ENCODE measurements at regions not wholly inside any gene's neighbourhood (a gene's known extent, or its start where the extent isn't known, plus 50 kb on each side); places are given as distances from the start of the nearest gene placed in this dataset.

GRCh38 chr6:125474061-125474460 lies 172.3 kb upstream of the HDDC2 start:
- TF ChIP-seq ZFX (IDR thresholded peaks at IDR 0.05; ENCODE audit: borderline replicate concordance) (no peak), CTCF (IDR thresholded peaks at IDR 0.05) (no peak)
- no peak overlapping the region for H3K27ac ChIP-seq

- H3K27ac ChIP-seq = no peak overlapping the region
Observed at GRCh38 chr6:125477156-125477555, 175.4 kb upstream of the HDDC2 start.

GRCh38 chr6:125477844-125478243 lies 176.1 kb upstream of the HDDC2 start:
- TF ChIP-seq ZFX (IDR thresholded peaks at IDR 0.05; ENCODE audit: borderline replicate concordance) (no peak), CTCF (IDR thresholded peaks at IDR 0.05) (no peak)
- no peak overlapping the region for H3K27ac ChIP-seq

More at GRCh38 chr6:125477156-125477555, 175.4 kb upstream of the HDDC2 start:
- TF ChIP-seq ZFX (IDR thresholded peaks at IDR 0.05; ENCODE audit: borderline replicate concordance) (no peak), CTCF (IDR thresholded peaks at IDR 0.05) (no peak)

GRCh38 chr6:125480146-125480545 lies 178.4 kb upstream of the HDDC2 start:
- TF ChIP-seq CTCF (IDR thresholded peaks at IDR 0.05) (no peak), ZFX (IDR thresholded peaks at IDR 0.05; ENCODE audit: borderline replicate concordance) (no peak)

GRCh38 chr6:125480571-125480970 lies 178.8 kb upstream of the HDDC2 start:
- no peak overlapping the region for H3K27ac ChIP-seq
- no peak for TF ChIP-seq CTCF (IDR thresholded peaks at IDR 0.05)
- TF ChIP-seq ZFX (IDR thresholded peaks at IDR 0.05; ENCODE audit: borderline replicate concordance) = no peak

More at GRCh38 chr6:125480146-125480545, 178.4 kb upstream of the HDDC2 start:
- H3K27ac ChIP-seq = no peak overlapping the region

GRCh38 chr6:125481056-125481455 lies 179.3 kb upstream of the HDDC2 start:
- no peak overlapping the region for H3K27ac ChIP-seq

GRCh38 chr6:125485757-125486156 lies 184.0 kb upstream of the HDDC2 start:
- H3K27ac ChIP-seq = no peak overlapping the region
- no peak for TF ChIP-seq ZFX (IDR thresholded peaks at IDR 0.05; ENCODE audit: borderline replicate concordance)
- TF ChIP-seq CTCF (IDR thresholded peaks at IDR 0.05) = no peak

More at GRCh38 chr6:125481056-125481455, 179.3 kb upstream of the HDDC2 start:
- TF ChIP-seq ZFX (IDR thresholded peaks at IDR 0.05; ENCODE audit: borderline replicate concordance) = no peak
- TF ChIP-seq CTCF (IDR thresholded peaks at IDR 0.05) = no peak
